ENCODE measurements at regions not wholly inside any gene's neighbourhood (a gene's known extent, or its start where the extent isn't known, plus 50 kb on each side); places are given as distances from the start of the nearest gene placed in this dataset.

GRCh38 chr6:40340957-40341356 lies 246.2 kb downstream of the LRFN2 start:
- no peaks in the 10 kb centered on the region for H3K9me3 ChIP-seq (ENCODE audit: control insufficient read depth, low read length, poor library complexity, severe bottlenecking)
- H3K4me3 Mint-ChIP-seq = no peak overlapping the region
- ATAC-seq (no peak), DNase-seq (no peak)
- H3K27me3 Mint-ChIP-seq = peaks cover 8% of the 10 kb centered on the region
- no peak overlapping the region for H3K27ac Mint-ChIP-seq
- peaks cover 4% of the 10 kb centered on the region for H3K4me1 Mint-ChIP-seq
- peaks cover 2% of the 10 kb centered on the region for H3K36me3 Mint-ChIP-seq (ENCODE audit: low read depth)

- DNase-seq (no peak), ATAC-seq (no peak)
- H3K27ac Mint-ChIP-seq = no peak overlapping the region
- H3K9me3 ChIP-seq (ENCODE audit: control insufficient read depth, low read length, poor library complexity, severe bottlenecking) = no peaks in the 10 kb centered on the region
- peaks cover 4% of the 10 kb centered on the region for H3K4me1 Mint-ChIP-seq
- no peak overlapping the region for H3K4me3 Mint-ChIP-seq
- peaks cover 2% of the 10 kb centered on the region for H3K36me3 Mint-ChIP-seq (ENCODE audit: low read depth)
- peaks cover 16% of the 10 kb centered on the region for H3K27me3 Mint-ChIP-seq
Measured at GRCh38 chr6:40340196-40340595, 247.0 kb downstream of the LRFN2 start.

GRCh38 chr6:40338306-40338705 lies 248.9 kb downstream of the LRFN2 start:
- peaks cover 24% of the 10 kb centered on the region for H3K27me3 Mint-ChIP-seq
- peaks cover 2% of the 10 kb centered on the region for H3K4me1 Mint-ChIP-seq
- no peaks in the 10 kb centered on the region for H3K9me3 ChIP-seq (ENCODE audit: control insufficient read depth, low read length, poor library complexity, severe bottlenecking)
- ATAC-seq = no peak
- no peak for DNase-seq
- H3K36me3 Mint-ChIP-seq (ENCODE audit: low read depth) = peaks cover 2% of the 10 kb centered on the region
- H3K4me3 Mint-ChIP-seq = no peak overlapping the region
- H3K27ac Mint-ChIP-seq = no peak overlapping the region

- DNase-seq = no peak
- H3K4me1 Mint-ChIP-seq = peaks cover 2% of the 10 kb centered on the region
- no peak for ATAC-seq
- no peak overlapping the region for H3K27ac Mint-ChIP-seq
- no peaks in the 10 kb centered on the region for H3K36me3 Mint-ChIP-seq (ENCODE audit: low read depth)
- H3K27me3 Mint-ChIP-seq = peaks cover 24% of the 10 kb centered on the region
- H3K4me3 Mint-ChIP-seq = no peak overlapping the region
- no peaks in the 10 kb centered on the region for H3K9me3 ChIP-seq (ENCODE audit: control insufficient read depth, low read length, poor library complexity, severe bottlenecking)
Measured at GRCh38 chr6:40336940-40337760, 250.0 kb downstream of the LRFN2 start.

GRCh38 chr6:40336296-40336695 lies 250.9 kb downstream of the LRFN2 start:
- H3K4me3 Mint-ChIP-seq = no peak overlapping the region

GRCh38 chr6:40334496-40335270 lies 252.5 kb downstream of the LRFN2 start:
- no peak overlapping the region for H3K27ac Mint-ChIP-seq
- no peak overlapping the region for H3K4me3 Mint-ChIP-seq
- H3K9me3 ChIP-seq (ENCODE audit: control insufficient read depth, low read length, poor library complexity, severe bottlenecking) = no peaks in the 10 kb centered on the region
- H3K4me1 Mint-ChIP-seq = peaks cover 4% of the 10 kb centered on the region
- ATAC-seq (no peak), DNase-seq (no peak)
- H3K36me3 Mint-ChIP-seq (ENCODE audit: low read depth) = no peaks in the 10 kb centered on the region
- H3K27me3 Mint-ChIP-seq = peaks cover 31% of the 10 kb centered on the region

More at GRCh38 chr6:40336296-40336695, 250.9 kb downstream of the LRFN2 start:
- DNase-seq = no peak
- Mint-ChIP-seq H3K27me3 (peaks cover 25% of the 10 kb centered on the region), H3K27ac (no peak overlapping the region), H3K4me1 (peaks cover 2% of the 10 kb centered on the region), H3K36me3 (ENCODE audit: low read depth) (no peaks in the 10 kb centered on the region)
- ATAC-seq = no peak
- H3K9me3 ChIP-seq (ENCODE audit: control insufficient read depth, low read length, poor library complexity, severe bottlenecking) = no peaks in the 10 kb centered on the region

GRCh38 chr6:40331545-40331944 lies 255.6 kb downstream of the LRFN2 start:
- no peak overlapping the region for H3K4me3 Mint-ChIP-seq
- peaks cover 7% of the 10 kb centered on the region for H3K4me1 Mint-ChIP-seq
- H3K9me3 ChIP-seq (ENCODE audit: control insufficient read depth, low read length, poor library complexity, severe bottlenecking) = no peaks in the 10 kb centered on the region
- DNase-seq (no peak), ATAC-seq (no peak)
- no peak overlapping the region for H3K27ac Mint-ChIP-seq
- H3K27me3 Mint-ChIP-seq = peaks cover 48% of the 10 kb centered on the region
- H3K36me3 Mint-ChIP-seq (ENCODE audit: low read depth) = no peaks in the 10 kb centered on the region

GRCh38 chr6:40330301-40330721 lies 256.9 kb downstream of the LRFN2 start:
- Mint-ChIP-seq H3K36me3 (ENCODE audit: low read depth) (no peaks in the 10 kb centered on the region), H3K27ac (no peak overlapping the region), H3K4me1 (peaks cover 6% of the 10 kb centered on the region), H3K4me3 (no peak overlapping the region), H3K27me3 (peaks cover 45% of the 10 kb centered on the region)
- ATAC-seq = no peak
- no peak for DNase-seq
- no peaks in the 10 kb centered on the region for H3K9me3 ChIP-seq (ENCODE audit: control insufficient read depth, low read length, poor library complexity, severe bottlenecking)

GRCh38 chr6:40328986-40329545 lies 258.1 kb downstream of the LRFN2 start:
- H3K27me3 Mint-ChIP-seq = peaks cover 41% of the 10 kb centered on the region
- peaks cover 6% of the 10 kb centered on the region for H3K4me1 Mint-ChIP-seq
- no peak overlapping the region for H3K27ac Mint-ChIP-seq
- H3K9me3 ChIP-seq (ENCODE audit: control insufficient read depth, low read length, poor library complexity, severe bottlenecking) = no peaks in the 10 kb centered on the region
- H3K4me3 Mint-ChIP-seq = no peak overlapping the region
- ATAC-seq (no peak), DNase-seq (no peak)
- no peaks in the 10 kb centered on the region for H3K36me3 Mint-ChIP-seq (ENCODE audit: low read depth)

- no peak overlapping the region for H3K27ac Mint-ChIP-seq
Measured at GRCh38 chr6:40328386-40328985, 258.7 kb downstream of the LRFN2 start.

GRCh38 chr6:40326714-40327421 lies 260.3 kb downstream of the LRFN2 start:
- no peak overlapping the region for H3K4me3 Mint-ChIP-seq
- H3K4me1 Mint-ChIP-seq = peaks cover 6% of the 10 kb centered on the region
- H3K27me3 Mint-ChIP-seq = peaks cover 54% of the 10 kb centered on the region
- ATAC-seq = no peak
- H3K9me3 ChIP-seq (ENCODE audit: control insufficient read depth, low read length, poor library complexity, severe bottlenecking) = no peaks in the 10 kb centered on the region
- H3K27ac Mint-ChIP-seq = no peak overlapping the region
- DNase-seq = no peak
- no peaks in the 10 kb centered on the region for H3K36me3 Mint-ChIP-seq (ENCODE audit: low read depth)

More at GRCh38 chr6:40328386-40328985, 258.7 kb downstream of the LRFN2 start:
- no peaks in the 10 kb centered on the region for H3K9me3 ChIP-seq (ENCODE audit: control insufficient read depth, low read length, poor library complexity, severe bottlenecking)
- peak in 1 of 3 donors; percentile 9 for DNase-seq
- H3K4me3 Mint-ChIP-seq = no peak overlapping the region
- peaks cover 6% of the 10 kb centered on the region for H3K4me1 Mint-ChIP-seq
- ATAC-seq = no peak
- no peaks in the 10 kb centered on the region for H3K36me3 Mint-ChIP-seq (ENCODE audit: low read depth)
- H3K27me3 Mint-ChIP-seq = peaks cover 41% of the 10 kb centered on the region

GRCh38 chr6:40325791-40326190 lies 261.4 kb downstream of the LRFN2 start:
- peaks cover 50% of the 10 kb centered on the region for H3K27me3 Mint-ChIP-seq
- H3K4me3 Mint-ChIP-seq = no peak overlapping the region
- no peak overlapping the region for H3K27ac Mint-ChIP-seq
- no peak for DNase-seq
- H3K4me1 Mint-ChIP-seq = peaks cover 4% of the 10 kb centered on the region
- ATAC-seq = no peak
- H3K9me3 ChIP-seq (ENCODE audit: control insufficient read depth, low read length, poor library complexity, severe bottlenecking) = no peaks in the 10 kb centered on the region
- H3K36me3 Mint-ChIP-seq (ENCODE audit: low read depth) = no peaks in the 10 kb centered on the region

Data from T-helper 17 cell (primary cell).